ENCODE measurements at regions not wholly inside any gene's neighbourhood (a gene's known extent, or its start where the extent isn't known, plus 50 kb on each side); places are given as distances from the start of the nearest gene placed in this dataset.

GRCh38 chr6:81806793-81807565 is 54.5 kb upstream of the TENT5A start:
- Histone ChIP-seq H3K27ac (ENCODE audit: low read length) (no peak overlapping the region), H3K9ac (ENCODE audit: low read length) (no peak overlapping the region), H3K4me1 (ENCODE audit: low read length) (peaks cover 22% of the 10 kb centered on the region), H3K4me3 (ENCODE audit: low read length) (no peak overlapping the region), H3K9me3 (ENCODE audit: insufficient read depth, low read length) (no peaks in the 10 kb centered on the region), H2AFZ (ENCODE audit: low read depth, low read length) (no peak overlapping the region), H3K36me3 (replicated peaks; ENCODE audit: low read depth, low read length) (no peaks in the 10 kb centered on the region), H3K27me3 (ENCODE audit: low read depth, low read length) (no peaks in the 10 kb centered on the region), H4K20me1 (ENCODE audit: insufficient read depth, low read length) (no peaks in the 10 kb centered on the region), H3K4me2 (ENCODE audit: low read length) (no peak overlapping the region), H3K79me2 (ENCODE audit: low read length) (no peaks in the 10 kb centered on the region)
- TF ChIP-seq EZH2phosphoT487 (IDR thresholded peaks at IDR 0.05; ENCODE audit: low read depth) = no peak
- no peak for TF ChIP-seq CTCF (IDR thresholded peaks at IDR 0.05; ENCODE audit: low read depth, low read length)

GRCh38 chr6:81802356-81802755 is 49.9 kb upstream of the TENT5A start:
- H3K4me1 ChIP-seq (ENCODE audit: low read length) = peaks cover 7% of the 10 kb centered on the region
- no peak overlapping the region for H3K4me2 ChIP-seq (ENCODE audit: low read length)
- no peak overlapping the region for H3K27ac ChIP-seq (ENCODE audit: low read length)
- H2AFZ ChIP-seq (ENCODE audit: low read depth, low read length) = no peak overlapping the region
- no peaks in the 10 kb centered on the region for H3K79me2 ChIP-seq (ENCODE audit: low read length)
- H4K20me1 ChIP-seq (ENCODE audit: insufficient read depth, low read length) = no peaks in the 10 kb centered on the region
- no peak overlapping the region for H3K9ac ChIP-seq (ENCODE audit: low read length)
- TF ChIP-seq CTCF (IDR thresholded peaks at IDR 0.05; ENCODE audit: low read depth, low read length) (no peak), EZH2phosphoT487 (IDR thresholded peaks at IDR 0.05; ENCODE audit: low read depth) (no peak)
- no peaks in the 10 kb centered on the region for H3K27me3 ChIP-seq (ENCODE audit: low read depth, low read length)
- H3K9me3 ChIP-seq (ENCODE audit: insufficient read depth, low read length) = no peaks in the 10 kb centered on the region
- H3K4me3 ChIP-seq (ENCODE audit: low read length) = no peak overlapping the region
- no peaks in the 10 kb centered on the region for H3K36me3 ChIP-seq (replicated peaks; ENCODE audit: low read depth, low read length)
